ENCODE measurements at regions not wholly inside any gene's neighbourhood (a gene's known extent, or its start where the extent isn't known, plus 50 kb on each side); places are given as distances from the start of the nearest gene placed in this dataset.

DNA sequence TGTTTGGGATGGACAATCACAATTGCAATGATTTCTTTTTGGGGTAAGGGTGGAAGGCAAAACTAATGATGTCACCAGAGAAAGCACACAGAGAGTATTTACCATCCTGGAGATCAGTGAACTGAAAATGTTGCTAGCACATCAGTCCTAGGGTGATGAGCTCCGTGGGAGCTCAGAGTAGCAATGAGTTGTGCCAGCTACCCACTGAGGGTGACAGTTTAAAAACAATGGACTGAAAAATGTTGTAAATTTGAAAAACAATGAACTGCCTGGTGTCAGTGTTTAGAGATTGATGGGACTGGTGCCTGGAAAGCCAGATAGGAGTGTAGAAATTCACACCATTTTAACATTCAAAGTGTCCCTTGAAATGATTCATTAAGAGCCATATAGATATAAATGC, 198.5 kb downstream of the ATP23 start:
- H3K4me2 ChIP-seq: no peak overlapping the region
- 0% methylated on average over 1 of the region's 1 CpG for WGBS (ENCODE audit: low lambda C conversion rate)
- POLR2A ChIA-PET: no interaction called here
- no peaks in the 10 kb centered on the region for H3K9me3 ChIP-seq
- H3K36me3 ChIP-seq (replicated peaks in 1 of 2; ENCODE audit: control insufficient read depth in 1 of 2, insufficient read depth in 2 of 2, low read length in 1 of 2): no peaks in the 10 kb centered on the region
- no peaks in the 10 kb centered on the region for H3K9me2 ChIP-seq
- CTCF ChIA-PET: interaction anchor here (2.1 kb wide), 1 partner anchor 36 kb away, joined by 5 read pairs; no protein-coding TSS in a partner anchor
- H4K20me1 ChIP-seq (ENCODE audit: insufficient read depth): no peaks in the 10 kb centered on the region
- no peak overlapping the region for H3K9ac ChIP-seq
- no peak for TF ChIP-seq RAD21 (IDR thresholded peaks at IDR 0.05; ENCODE audit: low read length)
- no peak for TF ChIP-seq POLR2AphosphoS5 (IDR thresholded peaks at IDR 0.05; ENCODE audit: low read depth, low read length)
- TF ChIP-seq RCOR1 (IDR thresholded peaks at IDR 0.05; ENCODE audit: low read length): no peak
- TF ChIP-seq YY1 (IDR thresholded peaks at IDR 0.05; ENCODE audit: low read depth): no peak
- TF ChIP-seq GABPA (IDR thresholded peaks at IDR 0.05; ENCODE audit: low read depth): no peak
- no peak for TF ChIP-seq TAF1 (IDR thresholded peaks at IDR 0.05; ENCODE audit: borderline replicate concordance, low read depth, low read length)
- no peak for TF ChIP-seq NFIC (IDR thresholded peaks at IDR 0.05; ENCODE audit: borderline replicate concordance)
- no peak for TF ChIP-seq SMC3 (IDR thresholded peaks at IDR 0.05; ENCODE audit: low read depth, low read length)
- TF ChIP-seq EP300 (IDR thresholded peaks at IDR 0.05; ENCODE audit: borderline replicate concordance in 1 of 2, low read depth in 1 of 2, low read length in 1 of 2): no peak
- TF ChIP-seq TEAD4 (IDR thresholded peaks at IDR 0.05; ENCODE audit: borderline replicate concordance, insufficient read depth): no peak
- H2AFZ ChIP-seq (ENCODE audit: low read depth): no peak overlapping the region
- H3F3A ChIP-seq (replicated peaks; ENCODE audit: insufficient read depth): no peaks in the 10 kb centered on the region
- no peaks in the 10 kb centered on the region for H3K27me3 ChIP-seq (ENCODE audit: insufficient read depth)
- no peak overlapping the region for H3K4me3 ChIP-seq (ENCODE audit: low read depth in 2 of 2, low read length in 1 of 2)
- H3K4me1 ChIP-seq (ENCODE audit: control insufficient read depth in 1 of 2, insufficient read depth in 2 of 2, low read depth in 1 of 2, low read length in 1 of 2): no peaks in the 10 kb centered on the region
- no peak for DNase-seq
- no peaks in the 10 kb centered on the region for H3K79me2 ChIP-seq (ENCODE audit: insufficient read depth)
- H3K27ac ChIP-seq (ENCODE audit: low read depth in 2 of 2, low read length in 1 of 2): no peak overlapping the region

DNA sequence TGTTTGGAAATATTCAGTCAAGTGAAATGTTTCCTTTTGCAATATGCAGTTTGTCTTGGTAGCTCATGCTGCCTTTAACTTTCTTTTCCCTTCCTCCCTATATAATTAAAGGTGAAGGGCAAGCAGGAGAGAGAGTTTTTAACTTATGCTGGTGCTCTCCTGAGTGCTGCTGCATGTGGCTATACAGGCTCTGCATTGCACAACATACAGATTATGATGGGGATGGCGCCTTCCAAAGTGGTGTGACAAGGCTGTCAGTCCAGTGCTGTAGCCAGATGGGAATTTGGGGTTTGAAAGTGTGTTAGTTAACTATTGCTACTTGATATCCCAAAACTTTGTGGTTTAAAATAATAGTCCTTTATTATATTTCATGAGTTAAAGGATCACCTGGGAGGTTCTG, 199.0 kb downstream of the ATP23 start:
- Histone ChIP-seq H3K4me1 (ENCODE audit: control insufficient read depth in 1 of 2, insufficient read depth in 2 of 2, low read depth in 1 of 2, low read length in 1 of 2) (no peaks in the 10 kb centered on the region), H4K20me1 (ENCODE audit: insufficient read depth) (no peaks in the 10 kb centered on the region), H3K36me3 (replicated peaks in 1 of 2; ENCODE audit: control insufficient read depth in 1 of 2, insufficient read depth in 2 of 2, low read length in 1 of 2) (no peaks in the 10 kb centered on the region), H3K9me3 (no peaks in the 10 kb centered on the region), H2AFZ (ENCODE audit: low read depth) (no peak overlapping the region), H3F3A (replicated peaks; ENCODE audit: insufficient read depth) (no peaks in the 10 kb centered on the region), H3K9me2 (no peaks in the 10 kb centered on the region), H3K9ac (no peak overlapping the region), H3K4me2 (no peak overlapping the region), H3K27me3 (ENCODE audit: insufficient read depth) (no peaks in the 10 kb centered on the region), H3K79me2 (ENCODE audit: insufficient read depth) (no peaks in the 10 kb centered on the region), H3K27ac (ENCODE audit: low read depth in 2 of 2, low read length in 1 of 2) (no peak overlapping the region), H3K4me3 (ENCODE audit: low read depth in 2 of 2, low read length in 1 of 2) (no peak overlapping the region)
- 7% methylated on average over 1 of the region's 1 CpG for WGBS (ENCODE audit: low lambda C conversion rate)
- TF ChIP-seq, protein P1, sequence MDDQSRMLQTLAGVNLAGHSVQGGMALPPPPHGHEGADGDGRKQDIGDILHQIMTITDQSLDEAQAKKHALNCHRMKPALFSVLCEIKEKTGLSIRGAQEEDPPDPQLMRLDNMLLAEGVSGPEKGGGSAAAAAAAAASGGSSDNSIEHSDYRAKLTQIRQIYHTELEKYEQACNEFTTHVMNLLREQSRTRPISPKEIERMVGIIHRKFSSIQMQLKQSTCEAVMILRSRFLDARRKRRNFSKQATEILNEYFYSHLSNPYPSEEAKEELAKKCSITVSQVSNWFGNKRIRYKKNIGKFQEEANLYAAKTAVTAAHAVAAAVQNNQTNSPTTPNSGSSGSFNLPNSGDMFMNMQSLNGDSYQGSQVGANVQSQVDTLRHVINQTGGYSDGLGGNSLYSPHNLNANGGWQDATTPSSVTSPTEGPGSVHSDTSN (IDR thresholded peaks at IDR 0.05): no peak
- no peak for TF ChIP-seq TEAD4 (IDR thresholded peaks at IDR 0.05; ENCODE audit: borderline replicate concordance, insufficient read depth)
- TF ChIP-seq, protein P2, sequence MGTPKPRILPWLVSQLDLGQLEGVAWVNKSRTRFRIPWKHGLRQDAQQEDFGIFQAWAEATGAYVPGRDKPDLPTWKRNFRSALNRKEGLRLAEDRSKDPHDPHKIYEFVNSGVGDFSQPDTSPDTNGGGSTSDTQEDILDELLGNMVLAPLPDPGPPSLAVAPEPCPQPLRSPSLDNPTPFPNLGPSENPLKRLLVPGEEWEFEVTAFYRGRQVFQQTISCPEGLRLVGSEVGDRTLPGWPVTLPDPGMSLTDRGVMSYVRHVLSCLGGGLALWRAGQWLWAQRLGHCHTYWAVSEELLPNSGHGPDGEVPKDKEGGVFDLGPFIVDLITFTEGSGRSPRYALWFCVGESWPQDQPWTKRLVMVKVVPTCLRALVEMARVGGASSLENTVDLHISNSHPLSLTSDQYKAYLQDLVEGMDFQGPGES (IDR thresholded peaks at IDR 0.05; ENCODE audit: low read depth, low read length): no peak
- no peak for TF ChIP-seq SMC3 (IDR thresholded peaks at IDR 0.05; ENCODE audit: low read depth, low read length)
- no peak for TF ChIP-seq MXI1 (IDR thresholded peaks at IDR 0.05; ENCODE audit: low read depth, low read length)
- no peak for TF ChIP-seq TAF1 (IDR thresholded peaks at IDR 0.05; ENCODE audit: borderline replicate concordance, low read depth, low read length)
- TF ChIP-seq, protein P3, sequence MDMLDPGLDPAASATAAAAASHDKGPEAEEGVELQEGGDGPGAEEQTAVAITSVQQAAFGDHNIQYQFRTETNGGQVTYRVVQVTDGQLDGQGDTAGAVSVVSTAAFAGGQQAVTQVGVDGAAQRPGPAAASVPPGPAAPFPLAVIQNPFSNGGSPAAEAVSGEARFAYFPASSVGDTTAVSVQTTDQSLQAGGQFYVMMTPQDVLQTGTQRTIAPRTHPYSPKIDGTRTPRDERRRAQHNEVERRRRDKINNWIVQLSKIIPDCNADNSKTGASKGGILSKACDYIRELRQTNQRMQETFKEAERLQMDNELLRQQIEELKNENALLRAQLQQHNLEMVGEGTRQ (IDR thresholded peaks at IDR 0.05; ENCODE audit: borderline replicate concordance, low read depth, low read length): no peak
- TF ChIP-seq POLR2AphosphoS5 (IDR thresholded peaks at IDR 0.05; ENCODE audit: low read depth, low read length): no peak
- no peak for TF ChIP-seq RFX5 (IDR thresholded peaks at IDR 0.05; ENCODE audit: low read length)
- no peak for TF ChIP-seq NFIC (IDR thresholded peaks at IDR 0.05; ENCODE audit: borderline replicate concordance)
- TF ChIP-seq YY1 (IDR thresholded peaks at IDR 0.05; ENCODE audit: low read depth): no peak
- TF ChIP-seq FOXJ3 (CRISPR knock-in tag; IDR thresholded peaks at IDR 0.05): no peak
- TF ChIP-seq ELF1 (IDR thresholded peaks at IDR 0.05): no peak
- TF ChIP-seq, protein P4, sequence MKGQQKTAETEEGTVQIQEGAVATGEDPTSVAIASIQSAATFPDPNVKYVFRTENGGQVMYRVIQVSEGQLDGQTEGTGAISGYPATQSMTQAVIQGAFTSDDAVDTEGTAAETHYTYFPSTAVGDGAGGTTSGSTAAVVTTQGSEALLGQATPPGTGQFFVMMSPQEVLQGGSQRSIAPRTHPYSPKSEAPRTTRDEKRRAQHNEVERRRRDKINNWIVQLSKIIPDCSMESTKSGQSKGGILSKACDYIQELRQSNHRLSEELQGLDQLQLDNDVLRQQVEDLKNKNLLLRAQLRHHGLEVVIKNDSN (IDR thresholded peaks at IDR 0.05; ENCODE audit: borderline replicate concordance, low read depth): no peak
- no peak for TF ChIP-seq CHD2 (IDR thresholded peaks at IDR 0.05; ENCODE audit: low read length, partially characterized antibody)
- TF ChIP-seq GABPA (IDR thresholded peaks at IDR 0.05; ENCODE audit: low read depth): no peak
- no peak for TF ChIP-seq RCOR1 (IDR thresholded peaks at IDR 0.05; ENCODE audit: low read length)
- DNase-seq: no peak
- ChIA-PET POLR2A (no interaction called here), CTCF (interaction anchor here (2.1 kb wide), 1 partner anchor 35 kb away, joined by 5 read pairs; no protein-coding TSS in a partner anchor)
